GM12874 (cell line): ENCODE measurements at regions not wholly inside any gene's neighbourhood (a gene's known extent, or its start where the extent isn't known, plus 50 kb on each side); places are given as distances from the start of the nearest gene placed in this dataset.

ENCODE experiments used
- TF ChIP-seq, protein P1 (sequence below): IDR thresholded peaks from 2 replicates; pipeline ENCODE4 v1.5.1; 2011; ENCODE audit warnings: low read depth, mild to moderate bottlenecking, control low read depth, low read length, moderate library complexity; ENCODE audit not compliant: insufficient read depth

DNA sequence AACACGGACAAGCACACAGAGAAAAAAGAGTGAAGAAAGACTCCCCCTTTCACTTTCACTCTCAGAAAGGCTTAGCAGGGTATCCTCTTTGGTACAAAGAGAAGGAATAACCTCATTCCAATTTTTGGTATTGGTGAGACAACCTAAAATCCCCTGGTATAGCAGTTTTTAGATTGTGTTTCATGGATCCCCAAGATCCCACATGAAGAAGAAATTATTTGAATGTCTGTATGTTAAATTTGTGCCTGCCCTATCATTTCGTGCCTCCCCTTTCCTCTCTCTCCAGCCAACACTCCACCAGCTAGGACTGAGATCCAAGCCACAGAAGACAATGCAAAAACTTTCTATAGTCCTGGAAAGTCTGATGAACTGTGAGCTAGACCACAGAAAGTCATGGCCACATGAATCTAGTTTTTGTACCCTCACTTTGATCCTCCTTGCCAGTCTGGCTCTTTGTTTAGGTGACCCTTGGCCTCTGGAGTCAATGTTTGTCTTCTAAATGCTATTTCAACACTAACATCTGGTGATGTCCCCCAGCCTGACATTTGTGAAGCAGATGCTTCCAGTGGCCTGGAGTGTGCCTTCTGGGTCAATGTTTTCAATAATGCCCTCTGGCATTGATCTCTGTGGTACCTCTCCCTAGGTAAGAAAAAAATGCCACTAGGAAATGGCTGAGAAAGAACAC is 181.9 kb upstream of the BMP4 start:
- TF ChIP-seq, protein P1, sequence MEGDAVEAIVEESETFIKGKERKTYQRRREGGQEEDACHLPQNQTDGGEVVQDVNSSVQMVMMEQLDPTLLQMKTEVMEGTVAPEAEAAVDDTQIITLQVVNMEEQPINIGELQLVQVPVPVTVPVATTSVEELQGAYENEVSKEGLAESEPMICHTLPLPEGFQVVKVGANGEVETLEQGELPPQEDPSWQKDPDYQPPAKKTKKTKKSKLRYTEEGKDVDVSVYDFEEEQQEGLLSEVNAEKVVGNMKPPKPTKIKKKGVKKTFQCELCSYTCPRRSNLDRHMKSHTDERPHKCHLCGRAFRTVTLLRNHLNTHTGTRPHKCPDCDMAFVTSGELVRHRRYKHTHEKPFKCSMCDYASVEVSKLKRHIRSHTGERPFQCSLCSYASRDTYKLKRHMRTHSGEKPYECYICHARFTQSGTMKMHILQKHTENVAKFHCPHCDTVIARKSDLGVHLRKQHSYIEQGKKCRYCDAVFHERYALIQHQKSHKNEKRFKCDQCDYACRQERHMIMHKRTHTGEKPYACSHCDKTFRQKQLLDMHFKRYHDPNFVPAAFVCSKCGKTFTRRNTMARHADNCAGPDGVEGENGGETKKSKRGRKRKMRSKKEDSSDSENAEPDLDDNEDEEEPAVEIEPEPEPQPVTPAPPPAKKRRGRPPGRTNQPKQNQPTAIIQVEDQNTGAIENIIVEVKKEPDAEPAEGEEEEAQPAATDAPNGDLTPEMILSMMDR = no peak

DNA sequence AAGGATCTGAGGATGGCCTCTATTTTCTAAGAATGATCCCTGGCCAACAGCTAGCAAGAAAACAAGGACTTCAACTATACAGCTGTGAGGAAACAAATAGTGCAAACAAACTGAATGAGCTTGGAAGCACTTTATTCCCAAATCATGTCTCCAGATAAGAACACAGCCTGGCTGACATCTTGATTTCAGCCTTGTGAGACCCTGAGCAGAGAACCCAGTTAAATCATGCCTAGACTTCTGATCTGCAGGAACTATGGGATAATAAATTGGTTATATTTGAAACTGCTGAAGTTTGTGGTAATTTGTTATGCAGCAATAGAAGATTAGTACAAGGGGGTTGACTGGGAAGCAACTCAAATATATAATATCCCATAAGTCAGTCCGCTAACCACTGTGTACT is 183.9 kb upstream of the BMP4 start:
- TF ChIP-seq, protein P1 = no peak

DNA sequence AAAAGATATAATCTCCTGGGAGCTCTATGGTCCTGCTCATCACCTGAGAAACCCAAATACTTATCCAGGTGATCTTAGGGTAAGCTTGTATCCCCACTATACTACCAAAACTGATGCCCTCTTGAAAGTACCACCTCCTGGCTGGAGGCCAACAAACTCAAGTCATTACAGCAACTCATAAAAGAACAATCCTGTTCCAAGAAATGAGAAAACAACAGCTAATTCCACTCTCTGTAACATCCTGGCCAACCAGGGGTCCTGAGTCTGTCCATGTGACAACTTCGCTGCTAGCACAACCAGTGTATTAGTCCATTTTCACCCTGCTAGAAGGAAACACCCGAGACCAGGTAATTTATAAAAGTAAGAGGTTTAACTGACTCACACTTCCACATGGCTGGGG is 190.0 kb upstream of the BMP4 start:
- TF ChIP-seq, protein P1 = no peak

DNA sequence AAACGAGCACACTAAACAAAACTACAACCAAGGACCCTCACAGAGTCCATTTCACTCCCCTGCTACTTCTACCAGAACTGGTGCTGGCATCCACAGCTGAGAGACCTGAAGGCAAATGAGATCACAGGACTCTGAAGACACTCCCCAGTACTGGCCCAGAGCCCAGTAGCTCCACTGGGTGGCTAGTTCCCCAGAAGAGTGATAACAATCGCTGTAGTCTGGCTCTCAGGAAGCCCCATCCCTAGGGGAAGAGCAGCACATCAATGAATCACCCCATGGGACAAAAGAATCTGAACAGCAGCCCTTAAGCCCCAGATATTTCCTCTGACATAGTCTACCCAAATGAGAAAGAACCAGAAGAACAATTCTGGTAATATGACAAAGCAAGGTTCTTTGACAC is 190.7 kb upstream of the BMP4 start:
- TF ChIP-seq, protein P1 = no peak

DNA sequence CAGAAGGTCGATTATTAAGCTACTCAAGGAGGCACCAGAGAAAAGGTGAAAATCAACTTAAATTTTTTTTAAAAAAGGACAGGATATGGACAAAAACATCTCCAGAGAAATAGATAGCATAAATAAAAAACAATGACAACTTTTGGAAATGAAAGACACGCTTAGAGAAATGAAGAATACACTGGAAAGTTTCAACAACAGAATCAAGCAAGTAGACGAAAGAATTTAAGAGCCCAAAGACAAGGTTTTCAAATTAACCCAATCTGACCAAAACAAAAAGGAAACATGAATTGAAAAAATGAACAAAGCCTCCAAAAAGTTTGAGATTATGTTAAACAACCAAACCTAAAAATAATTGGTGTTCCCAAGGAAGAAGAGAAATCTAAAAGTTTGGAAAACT is 191.1 kb upstream of the BMP4 start:
- TF ChIP-seq, protein P1 = no peak

DNA sequence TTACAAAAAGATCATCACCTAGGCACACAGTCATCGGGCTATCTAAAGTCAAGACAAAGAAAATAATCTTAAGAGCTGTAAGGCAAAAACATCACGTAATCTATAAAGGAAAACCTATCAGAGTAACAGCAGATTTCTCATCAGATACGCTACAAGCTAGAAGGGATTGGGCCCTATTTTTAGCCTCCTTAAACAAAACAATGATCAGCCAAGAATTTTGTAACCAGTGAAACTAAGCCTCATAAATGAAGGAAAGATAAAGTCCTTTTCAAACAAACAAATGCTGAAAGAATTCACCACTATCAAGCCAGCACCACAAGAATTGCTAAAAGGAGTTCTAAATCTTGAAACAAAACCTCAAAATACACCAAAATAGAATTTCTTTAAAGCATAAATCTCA is 191.6 kb upstream of the BMP4 start:
- TF ChIP-seq, protein P1 = no peak

DNA sequence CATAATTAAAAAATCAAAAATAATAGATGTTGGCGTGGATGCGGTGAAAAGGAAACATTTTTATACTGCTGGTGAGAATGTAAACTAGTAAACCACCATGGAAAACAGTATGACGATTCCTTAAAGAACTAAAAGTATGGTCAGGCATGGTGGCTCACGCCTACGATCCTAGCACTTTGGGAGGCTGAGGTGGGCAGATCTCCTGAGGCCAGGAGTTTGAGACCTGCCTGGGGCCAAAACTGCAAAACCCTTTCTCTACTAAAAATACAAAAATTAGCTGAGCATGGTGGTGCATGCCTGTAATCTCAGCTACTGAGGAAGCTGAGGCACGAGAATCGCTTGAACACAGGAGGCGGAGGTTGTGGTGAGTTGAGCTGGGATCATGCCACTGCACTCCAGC is 195.7 kb upstream of the BMP4 start:
- TF ChIP-seq, protein P1 = no peak
